NB4 (cell line): ENCODE measurements at regions not wholly inside any gene's neighbourhood (a gene's known extent, or its start where the extent isn't known, plus 50 kb on each side); places are given as distances from the start of the nearest gene placed in this dataset.

ENCODE experiments used
- CTCF ChIP-seq: IDR thresholded peaks from one replicate; pipeline ENCODE4 v1.5.1; 2012; ENCODE audit warnings: low read depth, low read length
- MAX ChIP-seq: IDR thresholded peaks from 2 replicates; pipeline ENCODE4 v1.6.1; 2011; ENCODE audit warnings: low read depth, low read length
- MYC ChIP-seq: IDR thresholded peaks from 2 replicates; pipeline ENCODE4 v1.6.1; 2011; ENCODE audit warnings: low read depth, low read length
- POLR2A ChIP-seq: IDR thresholded peaks from 2 replicates; pipeline ENCODE4 v1.6.1; 2011; ENCODE audit warnings: mild to moderate bottlenecking; ENCODE audit not compliant: insufficient read length; ENCODE audit errors: extremely low read depth

DNA sequence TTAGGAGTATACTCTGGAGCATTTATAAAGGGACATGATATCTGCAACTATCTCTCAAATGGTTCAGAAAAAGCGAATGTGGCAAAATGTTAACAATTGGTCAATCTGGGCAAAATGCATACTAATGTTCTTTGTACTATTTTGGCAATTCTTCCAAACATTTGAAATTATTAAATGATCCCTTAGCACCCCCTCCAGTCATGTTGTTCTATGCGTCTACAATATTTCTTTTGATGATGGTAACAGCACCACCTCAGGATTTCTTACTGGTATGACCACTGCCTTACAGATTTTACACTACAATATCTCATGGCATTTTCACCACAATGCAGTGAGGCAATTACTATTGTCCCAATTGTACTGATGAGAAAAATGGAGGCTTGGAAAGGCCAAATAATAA lies 52.9 kb upstream of the TRIO start:
- no peak for TF ChIP-seq CTCF
- no peak for TF ChIP-seq POLR2A
- TF ChIP-seq MAX = no peak
- no peak for TF ChIP-seq MYC
